Upper lobe of left lung (tissue), 6 donors: ENCODE measurements at regions not wholly inside any gene's neighbourhood (a gene's known extent, or its start where the extent isn't known, plus 50 kb on each side); places are given as distances from the start of the nearest gene placed in this dataset.

Source experiments
- ATAC-seq, 2 donors: fragments of 200-7000 bp; cut with Tn5 transposase; one replicate each; pipeline ENCODE4 v1.9.1; 2022; ENCODE audit warnings: mild to moderate bottlenecking in 2 of 2, moderate library complexity in 2 of 2; ENCODE audit not compliant: low FRiP score in 2 of 2
- DNase-seq, 2 donors: peaks; one replicate each; pipeline ENCODE4 v3.0.0-alpha.2; 2019 to 2020
- H3K27ac ChIP-seq, 4 donors: fragments of 200-600 bp; sonication (generic); one replicate each; pipeline ENCODE4 v1.5.1; 2016 to 2019
- H3K27me3 ChIP-seq, 4 donors: fragments of 200-600 bp; sonication (generic); one replicate each; pipeline ENCODE4 v1.5.1; 2017 to 2019
- H3K36me3 ChIP-seq, 4 donors: fragments of 200-600 bp; sonication (generic); one replicate each; pipeline ENCODE4 v1.5.1; 2016 to 2019
- H3K4me1 ChIP-seq, 4 donors: fragments of 200-600 bp; sonication (generic); one replicate each; pipeline ENCODE4 v1.5.1; 2018 to 2019
- H3K4me3 ChIP-seq, 4 donors: fragments of 200-600 bp; sonication (generic); one replicate each; pipeline ENCODE4 v1.5.1; 2017 to 2019; ENCODE audit warnings: mild to moderate bottlenecking in 2 of 4, moderate library complexity in 1 of 4
- H3K9me3 ChIP-seq, 4 donors: fragments of 200-600 bp; sonication (generic); one replicate each; pipeline ENCODE4 v1.5.1; 2018 to 2019
- EP300 ChIP-seq, 4 donors: sonication (generic); formaldehyde crosslinking; IDR thresholded peaks; one replicate each; pipeline ENCODE4 v1.5.1; 2017; ENCODE audit warnings: antibody characterized with exemption in 4 of 4, control low read depth in 2 of 4
- POLR2A ChIP-seq, 4 donors: fragments of 450-650 bp; IDR thresholded peaks; one replicate each; pipeline ENCODE4 v1.5.1; 2016 to 2017; ENCODE audit warnings: antibody characterized with exemption in 4 of 4, mild to moderate bottlenecking in 2 of 4
- POLR2AphosphoS5 ChIP-seq, 2 donors: sonication (generic); formaldehyde crosslinking; IDR thresholded peaks; one replicate each; pipeline ENCODE4 v1.5.1; 2017; ENCODE audit warnings: antibody characterized with exemption in 2 of 2
- WGBS, 2 donors: methylation state at CpG; one replicate each; pipeline ENCODE4 v1.1.5; 2017 to 2018; 5-methylcytosine and 5-hydroxymethylcytosine counted together
- TF ChIP-seq, protein P1 (sequence below), 6 experiments: fragments of 450-650 bp in 4 of 6; fragments of 200-600 bp in 2 of 6; sonication (generic) in 2 of 6; IDR thresholded peaks; one replicate each; pipeline ENCODE4 v1.5.1; 2016 to 2019; ENCODE audit warnings: antibody characterized with exemption in 6 of 6
- donor health status: DM: no; HTN: no; CAD: no; lungs with moderate emphysema.
- donor health status: DM: no; HTN: yes; CAD: no; lungs with severe emphysema.

DNA sequence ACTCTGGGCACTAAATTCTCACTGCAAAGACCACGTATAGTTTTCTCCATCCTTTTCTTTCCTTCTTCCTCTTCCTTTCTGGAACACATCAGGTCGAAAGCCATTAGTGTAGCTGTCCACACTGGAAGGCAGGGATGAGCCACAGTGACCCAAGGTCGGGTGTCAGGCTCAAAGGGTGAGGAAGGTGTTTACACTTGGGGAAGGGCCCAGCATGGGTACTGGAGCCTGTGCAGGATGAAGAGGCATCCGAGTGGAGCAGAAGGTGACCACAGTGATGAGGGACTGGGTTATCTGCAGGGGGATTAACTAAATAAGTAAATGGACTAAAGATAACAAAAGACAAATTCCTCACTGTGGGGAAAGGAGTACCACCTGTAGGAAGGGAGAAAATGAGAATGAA lies 164.0 kb downstream of the SOX9 start:
- 49 to 64% methylated on average over 4 of the region's 4 CpGs for WGBS, 2 donors
- no peak for DNase-seq

GRCh38 chr17:72287586-72287985 lies 166.8 kb downstream of the SOX9 start:
- Histone ChIP-seq H3K27me3 (no peaks in the 10 kb centered on the region), H3K36me3 (no peaks in the 10 kb centered on the region), H3K4me1 (no peaks in the 10 kb centered on the region), H3K27ac (no peak overlapping the region), H3K9me3 (no peaks in the 10 kb centered on the region), H3K4me3 (no peak overlapping the region)
- ATAC-seq (no peak), DNase-seq (no peak)
- no peak for TF ChIP-seq POLR2A (IDR thresholded peaks at IDR 0.05)
- 40 to 48% methylated on average over 1 to 4 of the region's 4 CpGs for WGBS, 2 donors

More for the DNA sequence above, 164.0 kb downstream of the SOX9 start:
- H3K4me1 ChIP-seq = peaks cover 0 to 4% (median 0%) of the 10 kb centered on the region in 4 donors
- no peaks in the 10 kb centered on the region for H3K36me3 ChIP-seq
- no peaks in the 10 kb centered on the region for H3K27me3 ChIP-seq
- no peak for ATAC-seq
- TF ChIP-seq, protein P1, sequence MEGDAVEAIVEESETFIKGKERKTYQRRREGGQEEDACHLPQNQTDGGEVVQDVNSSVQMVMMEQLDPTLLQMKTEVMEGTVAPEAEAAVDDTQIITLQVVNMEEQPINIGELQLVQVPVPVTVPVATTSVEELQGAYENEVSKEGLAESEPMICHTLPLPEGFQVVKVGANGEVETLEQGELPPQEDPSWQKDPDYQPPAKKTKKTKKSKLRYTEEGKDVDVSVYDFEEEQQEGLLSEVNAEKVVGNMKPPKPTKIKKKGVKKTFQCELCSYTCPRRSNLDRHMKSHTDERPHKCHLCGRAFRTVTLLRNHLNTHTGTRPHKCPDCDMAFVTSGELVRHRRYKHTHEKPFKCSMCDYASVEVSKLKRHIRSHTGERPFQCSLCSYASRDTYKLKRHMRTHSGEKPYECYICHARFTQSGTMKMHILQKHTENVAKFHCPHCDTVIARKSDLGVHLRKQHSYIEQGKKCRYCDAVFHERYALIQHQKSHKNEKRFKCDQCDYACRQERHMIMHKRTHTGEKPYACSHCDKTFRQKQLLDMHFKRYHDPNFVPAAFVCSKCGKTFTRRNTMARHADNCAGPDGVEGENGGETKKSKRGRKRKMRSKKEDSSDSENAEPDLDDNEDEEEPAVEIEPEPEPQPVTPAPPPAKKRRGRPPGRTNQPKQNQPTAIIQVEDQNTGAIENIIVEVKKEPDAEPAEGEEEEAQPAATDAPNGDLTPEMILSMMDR (IDR thresholded peaks at IDR 0.05) = no peak
- no peak for TF ChIP-seq EP300 (IDR thresholded peaks at IDR 0.05)
- no peak for TF ChIP-seq POLR2A (IDR thresholded peaks at IDR 0.05)
- no peak for TF ChIP-seq POLR2AphosphoS5 (IDR thresholded peaks at IDR 0.05)
- H3K27ac ChIP-seq = no peak overlapping the region
- no peak overlapping the region for H3K4me3 ChIP-seq
- no peaks in the 10 kb centered on the region for H3K9me3 ChIP-seq

- ATAC-seq = peak in 1 of 2 donors; percentile 55
- no peaks in the 10 kb centered on the region for H3K9me3 ChIP-seq
- TF ChIP-seq POLR2A (IDR thresholded peaks at IDR 0.05) (no peak), POLR2AphosphoS5 (IDR thresholded peaks at IDR 0.05) (no peak), EP300 (IDR thresholded peaks at IDR 0.05) (no peak)
- TF ChIP-seq, protein P1 (IDR thresholded peaks at IDR 0.05) = no peak
- no peaks in the 10 kb centered on the region for H3K4me1 ChIP-seq
- no peak overlapping the region for H3K4me3 ChIP-seq
- no peaks in the 10 kb centered on the region for H3K36me3 ChIP-seq
- no peak overlapping the region for H3K27ac ChIP-seq
- DNase-seq = no peak
- 72 to 74% methylated on average over 3 of the region's 3 CpGs for WGBS, 2 donors
- H3K27me3 ChIP-seq = no peaks in the 10 kb centered on the region
These were observed 173.7 kb downstream of the SOX9 start for GRCh38 chr17:72294487-72294893.

DNA sequence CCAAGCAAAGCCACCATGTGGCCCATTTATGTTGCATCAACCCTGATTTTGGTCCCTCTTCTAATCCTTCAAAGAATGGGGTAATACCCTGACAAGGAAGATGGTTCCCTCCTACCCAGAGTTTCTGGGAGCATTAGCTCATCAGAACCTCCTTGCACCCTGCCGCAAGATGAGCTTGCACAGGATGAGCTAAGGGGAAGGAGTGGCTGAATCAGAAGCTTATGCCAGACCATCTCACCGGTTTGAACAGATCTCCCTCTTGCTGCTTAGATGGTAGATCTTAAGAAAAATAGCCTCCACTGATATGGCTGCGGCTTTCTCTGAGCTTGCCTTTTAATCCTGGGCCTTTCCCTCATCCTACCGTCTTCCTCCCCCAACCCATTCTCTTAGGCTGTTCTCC lies 175.1 kb downstream of the SOX9 start:
- H3K27ac ChIP-seq = no peak overlapping the region
- H3K9me3 ChIP-seq = no peaks in the 10 kb centered on the region
- 85 to 90% methylated on average over 4 of the region's 4 CpGs for WGBS, 2 donors
- no peak overlapping the region for H3K4me3 ChIP-seq
- no peak for DNase-seq
- H3K27me3 ChIP-seq = no peaks in the 10 kb centered on the region
- H3K4me1 ChIP-seq = no peaks in the 10 kb centered on the region
- no peak for ATAC-seq
- TF ChIP-seq POLR2AphosphoS5 (IDR thresholded peaks at IDR 0.05) (no peak), POLR2A (IDR thresholded peaks at IDR 0.05) (no peak), EP300 (IDR thresholded peaks at IDR 0.05) (no peak)
- TF ChIP-seq, protein P1 (IDR thresholded peaks at IDR 0.05) = no peak
- H3K36me3 ChIP-seq = no peaks in the 10 kb centered on the region

GRCh38 chr17:72296456-72296855 lies 175.6 kb downstream of the SOX9 start:
- Histone ChIP-seq H3K27me3 (no peaks in the 10 kb centered on the region), H3K4me3 (no peak overlapping the region), H3K27ac (no peak overlapping the region), H3K4me1 (no peaks in the 10 kb centered on the region), H3K36me3 (no peaks in the 10 kb centered on the region), H3K9me3 (no peaks in the 10 kb centered on the region)
- ATAC-seq (no peak), DNase-seq (no peak)
- TF ChIP-seq POLR2AphosphoS5 (IDR thresholded peaks at IDR 0.05) (no peak), EP300 (IDR thresholded peaks at IDR 0.05) (no peak), POLR2A (IDR thresholded peaks at IDR 0.05) (no peak)
- TF ChIP-seq, protein P1 (IDR thresholded peaks at IDR 0.05) = no peak
- 19 to 33% methylated on average over 1 of the region's 1 CpG for WGBS, 2 donors
